NB4 (cell line): ENCODE measurements at regions not wholly inside any gene's neighbourhood (a gene's known extent, or its start where the extent isn't known, plus 50 kb on each side); places are given as distances from the start of the nearest gene placed in this dataset.

Experiments used
- MYC ChIP-seq: IDR thresholded peaks from 2 replicates; pipeline ENCODE4 v1.6.1; 2011; ENCODE audit warnings: low read depth, low read length
- POLR2A ChIP-seq: IDR thresholded peaks from 2 replicates; pipeline ENCODE4 v1.6.1; 2011; ENCODE audit warnings: mild to moderate bottlenecking; ENCODE audit not compliant: insufficient read length; ENCODE audit errors: extremely low read depth
- TF ChIP-seq, protein P1 (sequence below): IDR thresholded peaks from one replicate; pipeline ENCODE4 v1.5.1; 2012; ENCODE audit warnings: low read depth, low read length
- TF ChIP-seq, protein P2 (sequence below): IDR thresholded peaks from 2 replicates; pipeline ENCODE4 v1.6.1; 2011; ENCODE audit warnings: low read depth, low read length

DNA sequence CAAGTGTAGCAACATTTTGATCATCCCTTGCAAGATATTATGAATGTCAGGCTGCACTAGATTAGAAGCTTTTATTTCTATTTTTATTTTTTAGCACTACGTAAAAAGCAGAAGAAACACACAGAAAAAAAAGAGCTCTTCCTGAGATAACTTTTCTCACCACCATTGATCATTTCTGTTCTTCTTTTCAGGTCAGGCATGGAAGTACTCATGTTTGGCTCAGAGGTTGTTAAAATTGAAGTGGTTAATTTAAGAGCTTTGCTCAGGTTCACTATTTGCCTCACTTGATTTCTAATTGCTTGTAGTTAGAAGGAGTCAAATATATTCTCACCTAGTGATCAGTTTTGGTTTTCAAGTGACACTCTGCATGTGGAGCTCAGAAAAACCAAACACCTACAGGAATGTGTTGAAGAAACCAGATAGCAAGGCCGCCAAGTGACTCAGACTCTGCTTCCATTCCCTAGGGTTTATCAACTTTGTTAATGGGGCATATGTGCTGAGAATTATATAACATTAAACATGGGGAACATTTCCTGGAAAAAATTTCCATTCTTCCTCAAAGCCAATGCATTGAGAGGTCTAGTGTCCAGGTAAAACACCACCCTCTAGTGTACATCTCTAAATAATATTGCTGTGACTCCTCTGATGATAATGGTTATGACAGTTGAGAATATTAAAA, 679.8 kb downstream of the CETN3 start:
- TF ChIP-seq, protein P1, sequence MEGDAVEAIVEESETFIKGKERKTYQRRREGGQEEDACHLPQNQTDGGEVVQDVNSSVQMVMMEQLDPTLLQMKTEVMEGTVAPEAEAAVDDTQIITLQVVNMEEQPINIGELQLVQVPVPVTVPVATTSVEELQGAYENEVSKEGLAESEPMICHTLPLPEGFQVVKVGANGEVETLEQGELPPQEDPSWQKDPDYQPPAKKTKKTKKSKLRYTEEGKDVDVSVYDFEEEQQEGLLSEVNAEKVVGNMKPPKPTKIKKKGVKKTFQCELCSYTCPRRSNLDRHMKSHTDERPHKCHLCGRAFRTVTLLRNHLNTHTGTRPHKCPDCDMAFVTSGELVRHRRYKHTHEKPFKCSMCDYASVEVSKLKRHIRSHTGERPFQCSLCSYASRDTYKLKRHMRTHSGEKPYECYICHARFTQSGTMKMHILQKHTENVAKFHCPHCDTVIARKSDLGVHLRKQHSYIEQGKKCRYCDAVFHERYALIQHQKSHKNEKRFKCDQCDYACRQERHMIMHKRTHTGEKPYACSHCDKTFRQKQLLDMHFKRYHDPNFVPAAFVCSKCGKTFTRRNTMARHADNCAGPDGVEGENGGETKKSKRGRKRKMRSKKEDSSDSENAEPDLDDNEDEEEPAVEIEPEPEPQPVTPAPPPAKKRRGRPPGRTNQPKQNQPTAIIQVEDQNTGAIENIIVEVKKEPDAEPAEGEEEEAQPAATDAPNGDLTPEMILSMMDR, result no peak
- TF ChIP-seq POLR2A (no peak), MYC (no peak)
- TF ChIP-seq, protein P2, sequence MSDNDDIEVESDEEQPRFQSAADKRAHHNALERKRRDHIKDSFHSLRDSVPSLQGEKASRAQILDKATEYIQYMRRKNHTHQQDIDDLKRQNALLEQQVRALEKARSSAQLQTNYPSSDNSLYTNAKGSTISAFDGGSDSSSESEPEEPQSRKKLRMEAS, result no peak
